COLO829 (cell line): ENCODE measurements at regions not wholly inside any gene's neighbourhood (a gene's known extent, or its start where the extent isn't known, plus 50 kb on each side); places are given as distances from the start of the nearest gene placed in this dataset.

Source experiments
- DNase-seq: peaks from one replicate; pipeline ENCODE4 v3.0.0; 2012; ENCODE audit warnings: low spot score

- DNase-seq: no peak
These were observed 74.2 kb upstream of the BMP2 start for GRCh38 chr20:6693178-6693807.

- DNase-seq: no peak
These were observed 74.8 kb upstream of the BMP2 start for GRCh38 chr20:6692566-6693173.

GRCh38 chr20:6691516-6691915 lies 76.0 kb upstream of the BMP2 start:
- no peak for DNase-seq

GRCh38 chr20:6689339-6689973 lies 78.0 kb upstream of the BMP2 start:
- no peak for DNase-seq

GRCh38 chr20:6686171-6686570 lies 81.3 kb upstream of the BMP2 start:
- no peak for DNase-seq

- DNase-seq: no peak
These were observed 81.9 kb upstream of the BMP2 start for GRCh38 chr20:6685626-6686025.

GRCh38 chr20:6685181-6685582 lies 82.3 kb upstream of the BMP2 start:
- DNase-seq: peak; percentile 63

- no peak for DNase-seq
These were observed 84.2 kb upstream of the BMP2 start for GRCh38 chr20:6683021-6683977.

GRCh38 chr20:6680854-6681253 lies 86.6 kb upstream of the BMP2 start:
- DNase-seq: no peak

- peak; percentile 13 for DNase-seq
These were observed 87.0 kb upstream of the BMP2 start for GRCh38 chr20:6680441-6680840.

- DNase-seq: no peak
These were observed 88.4 kb upstream of the BMP2 start for GRCh38 chr20:6679086-6679485.

- DNase-seq: no peak
These were observed 89.4 kb upstream of the BMP2 start for GRCh38 chr20:6678101-6678500.

GRCh38 chr20:6674831-6675230 lies 92.7 kb upstream of the BMP2 start:
- no peak for DNase-seq

- DNase-seq: no peak
These were observed 94.4 kb upstream of the BMP2 start for GRCh38 chr20:6673071-6673470.

- no peak for DNase-seq
These were observed 95.7 kb upstream of the BMP2 start for GRCh38 chr20:6671829-6672228.

GRCh38 chr20:6668546-6668945 lies 98.9 kb upstream of the BMP2 start:
- no peak for DNase-seq

- DNase-seq: no peak
These were observed 101.7 kb upstream of the BMP2 start for GRCh38 chr20:6665621-6666355.

- no peak for DNase-seq
These were observed 102.3 kb upstream of the BMP2 start for GRCh38 chr20:6665161-6665560.

- no peak for DNase-seq
These were observed 102.9 kb upstream of the BMP2 start for GRCh38 chr20:6664574-6664973.

- DNase-seq: no peak
These were observed 103.6 kb upstream of the BMP2 start for GRCh38 chr20:6663751-6664388.

- no peak for DNase-seq
These were observed 104.4 kb upstream of the BMP2 start for GRCh38 chr20:6663104-6663503.
